GM18870 (cell line): ENCODE measurements at regions not wholly inside any gene's neighbourhood (a gene's known extent, or its start where the extent isn't known, plus 50 kb on each side); places are given as distances from the start of the nearest gene placed in this dataset.

Experiments used
- ATAC-seq: cut with Tn5 transposase; IDR thresholded peaks from one replicate; pipeline ENCODE4 v1.9.1; 2021; ENCODE audit warnings: moderate library complexity; ENCODE audit not compliant: unreplicated experiment

DNA sequence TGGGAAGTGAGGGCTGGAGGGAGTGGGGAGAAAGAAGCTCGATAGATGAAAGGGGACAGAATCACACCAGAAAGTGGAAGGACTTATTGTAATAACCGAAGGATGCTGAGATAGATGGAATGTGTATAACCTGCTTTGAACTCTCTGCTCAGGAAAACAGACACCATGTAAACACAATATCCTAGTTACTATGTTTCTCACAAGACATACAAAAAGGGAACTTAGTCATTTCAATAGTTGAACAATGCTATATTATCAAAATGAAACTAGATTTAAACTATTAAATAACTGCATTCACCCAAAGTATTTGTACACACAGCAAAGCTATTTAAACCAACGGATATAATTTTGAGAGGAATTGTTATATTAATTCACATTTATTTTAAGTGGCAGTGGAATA lies 108.3 kb upstream of the GADL1 start:
- ATAC-seq: peak; percentile 67

DNA sequence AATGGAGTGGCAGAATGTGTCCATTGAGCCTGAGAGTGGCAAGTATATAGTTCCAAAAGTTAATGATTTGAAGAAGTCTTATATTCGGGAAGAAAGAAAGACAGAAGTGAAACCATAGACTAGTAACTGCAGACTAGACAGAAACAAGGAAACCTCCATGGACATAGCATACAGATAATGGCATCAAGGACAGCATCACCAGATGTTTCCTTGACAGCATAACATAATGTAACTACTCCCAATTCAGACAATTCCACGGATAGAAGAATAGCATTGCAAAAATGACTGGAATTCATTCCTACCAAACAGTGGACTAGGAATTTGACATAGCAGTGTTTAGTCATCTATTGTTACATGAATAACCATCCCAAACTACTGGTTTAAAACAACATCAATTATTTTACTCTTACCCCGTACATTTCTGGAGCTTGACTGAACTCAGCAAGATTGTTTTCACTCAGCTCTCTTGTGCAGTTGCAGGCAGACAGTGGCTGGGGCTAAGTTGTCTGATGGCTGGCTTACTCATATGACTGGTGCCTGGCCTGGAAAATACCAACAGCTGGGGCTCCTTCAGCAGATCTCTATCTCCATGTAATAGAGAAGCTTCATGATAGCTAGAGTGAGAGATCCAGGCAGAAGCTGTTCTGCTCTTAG lies 109.7 kb upstream of the GADL1 start:
- peak; percentile 70 for ATAC-seq

DNA sequence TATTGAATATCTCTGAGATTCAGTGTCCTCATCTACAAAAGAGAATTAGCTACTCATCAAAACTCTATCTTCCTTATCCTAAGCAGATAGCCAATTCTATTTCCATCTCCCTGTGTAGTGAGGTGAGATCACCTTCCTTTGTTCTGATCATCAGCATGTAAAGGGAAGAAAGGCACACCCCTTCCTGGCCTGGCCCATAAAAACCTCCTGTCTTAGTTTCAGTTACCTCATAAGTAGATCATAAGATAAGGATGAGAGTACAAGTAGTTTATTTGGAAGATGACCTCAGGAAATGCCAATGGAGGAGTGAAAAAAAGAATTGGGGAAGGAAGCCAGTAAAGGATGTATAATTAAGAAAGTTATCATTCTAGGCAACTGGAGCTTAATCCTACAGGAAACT lies 114.5 kb upstream of the GADL1 start:
- ATAC-seq: no peak

DNA sequence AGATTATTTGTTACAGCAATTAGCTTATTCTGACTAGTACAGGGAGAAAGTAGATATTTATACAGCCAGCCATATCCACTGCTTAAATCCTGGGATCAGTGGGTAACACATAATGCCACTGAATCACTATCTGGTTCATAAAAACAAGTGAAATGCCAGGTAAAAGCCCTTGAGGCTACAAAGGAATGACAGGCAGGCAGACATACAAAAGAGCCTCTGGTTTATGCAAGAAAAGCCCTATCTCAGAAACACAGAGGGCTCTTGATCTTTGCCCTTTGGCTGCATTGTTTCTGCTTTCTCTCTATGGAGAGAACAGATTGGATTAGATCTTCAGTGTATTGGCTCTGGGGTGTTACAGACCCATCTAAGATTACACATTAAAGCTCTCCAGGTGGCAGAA lies 115.4 kb upstream of the GADL1 start:
- ATAC-seq: no peak

DNA sequence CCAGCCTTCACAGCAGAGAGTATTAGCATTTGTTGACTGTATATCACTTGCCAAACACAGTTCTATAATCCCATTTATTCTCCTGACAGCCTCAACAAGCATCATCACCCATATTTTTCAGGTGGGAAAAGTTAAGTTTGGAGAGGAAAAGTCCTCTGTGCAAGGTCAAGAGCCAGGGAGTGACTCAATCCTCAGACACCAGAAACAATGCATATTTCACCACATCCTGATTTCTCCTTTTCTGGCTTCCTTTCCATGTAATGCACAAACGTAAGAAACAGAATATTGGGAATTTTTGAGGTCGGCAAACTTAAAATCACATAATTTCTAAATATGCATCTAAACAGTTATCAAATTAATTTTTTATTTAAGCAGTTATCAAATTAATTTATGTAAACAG lies 116.0 kb upstream of the GADL1 start:
- no peak for ATAC-seq

DNA sequence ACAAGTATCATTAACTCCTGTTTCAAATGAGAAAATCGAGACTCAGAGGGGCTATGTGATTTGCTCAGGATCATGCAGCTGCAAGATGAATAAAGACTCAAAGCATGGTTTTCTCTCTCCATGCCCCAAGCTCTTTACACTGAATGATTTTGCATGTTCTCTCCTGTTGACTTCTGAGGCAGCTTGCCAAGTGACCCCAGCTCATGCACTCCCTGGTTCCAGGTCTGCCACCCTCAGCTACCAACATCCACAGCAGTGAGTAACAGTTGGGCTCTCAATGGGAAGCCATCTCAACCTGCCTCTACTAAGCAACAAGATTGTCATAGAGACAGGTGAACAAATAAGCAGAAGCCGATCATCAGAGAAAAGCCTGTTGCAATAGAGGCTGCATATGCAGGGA lies 116.9 kb upstream of the GADL1 start:
- no peak for ATAC-seq

DNA sequence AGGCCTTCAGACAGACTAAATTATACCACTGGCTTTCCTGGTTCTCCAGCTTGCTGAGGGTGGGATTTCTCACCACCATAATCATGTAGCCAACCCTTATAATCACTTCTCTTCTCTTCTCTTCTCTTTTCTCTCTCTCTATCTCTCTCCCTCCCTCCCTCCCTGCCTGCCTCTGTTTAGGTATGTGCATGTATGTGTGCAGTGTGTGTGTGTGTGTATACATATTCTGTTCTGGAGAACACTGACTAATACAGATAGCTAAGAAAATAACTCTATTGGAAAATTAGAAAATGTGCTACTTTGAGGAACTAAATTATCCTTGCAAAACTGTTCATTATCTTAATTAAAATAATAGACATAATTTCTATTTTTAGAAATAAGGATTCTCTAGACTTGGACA lies 118.6 kb upstream of the GADL1 start:
- no peak for ATAC-seq

DNA sequence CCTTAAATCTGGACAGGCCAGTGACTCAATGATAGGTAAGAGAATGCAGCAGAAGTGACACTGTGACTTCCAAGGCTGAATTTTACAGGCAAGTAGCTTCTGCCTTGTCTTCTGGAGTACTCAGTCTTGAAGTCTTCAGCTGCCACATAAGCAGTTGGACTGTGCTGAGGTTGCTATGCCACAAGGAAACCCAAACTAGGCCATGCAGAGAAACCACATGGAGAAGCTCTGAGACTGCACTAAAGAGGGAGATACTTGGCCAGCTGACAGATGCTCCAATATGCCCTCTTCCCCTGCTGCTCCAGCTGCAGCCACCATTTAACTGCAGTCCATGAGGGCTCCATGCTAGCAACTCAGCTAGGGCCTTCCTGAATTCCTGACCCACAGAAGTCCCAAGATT lies 119.4 kb upstream of the GADL1 start:
- ATAC-seq: no peak

DNA sequence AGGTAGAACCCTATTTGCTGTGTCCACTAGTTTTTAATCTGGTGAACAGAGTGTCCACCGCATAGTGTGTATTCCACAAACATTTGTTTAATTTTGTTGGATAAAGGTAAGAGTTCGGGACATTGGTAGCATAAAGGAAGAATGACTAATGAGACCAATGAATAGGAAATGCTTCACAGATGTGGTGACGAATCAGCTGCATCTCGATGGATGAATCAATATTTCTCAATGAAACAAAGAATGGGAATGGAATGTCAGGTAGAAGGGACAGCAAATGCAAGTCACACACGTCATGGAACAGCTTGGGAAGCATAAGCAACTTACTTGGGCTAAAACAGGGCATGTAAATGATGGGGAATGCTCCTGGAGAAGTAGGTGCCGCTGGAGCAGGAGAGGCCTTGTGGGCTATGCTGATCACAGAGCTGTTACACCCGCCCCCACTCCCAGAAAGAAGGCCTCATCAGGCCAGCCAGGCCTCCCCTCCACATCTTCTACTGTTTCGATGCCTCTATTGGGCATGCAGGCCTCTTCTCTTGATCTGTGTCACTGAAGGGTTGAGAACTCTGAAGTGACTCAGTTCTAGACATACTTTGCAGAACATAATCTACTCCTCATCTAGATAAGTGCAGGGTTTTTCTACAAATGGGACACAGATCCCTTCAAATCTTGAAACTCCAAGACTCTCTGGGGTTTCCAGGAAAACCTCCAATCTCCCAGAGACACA lies 120.0 kb upstream of the GADL1 start:
- no peak for ATAC-seq

DNA sequence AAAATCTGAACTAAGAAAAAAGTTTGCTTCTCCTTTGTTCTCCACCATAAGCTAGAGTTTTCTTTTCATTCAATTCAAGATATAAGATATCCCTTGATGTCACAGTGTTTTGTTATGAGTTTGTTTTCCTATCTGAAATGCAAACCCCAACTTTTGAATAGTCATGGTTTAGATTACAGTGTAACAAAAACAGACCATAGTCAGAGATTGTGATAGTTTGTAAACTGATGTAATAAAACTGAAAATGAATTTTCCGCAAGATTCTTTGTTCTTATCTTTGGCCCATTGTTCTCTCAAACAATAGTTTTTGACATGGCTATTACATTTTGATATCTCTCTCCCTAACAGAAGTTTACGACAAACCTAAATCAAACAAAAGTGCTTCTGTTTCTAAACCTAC lies 121.7 kb upstream of the GADL1 start:
- ATAC-seq: no peak

DNA sequence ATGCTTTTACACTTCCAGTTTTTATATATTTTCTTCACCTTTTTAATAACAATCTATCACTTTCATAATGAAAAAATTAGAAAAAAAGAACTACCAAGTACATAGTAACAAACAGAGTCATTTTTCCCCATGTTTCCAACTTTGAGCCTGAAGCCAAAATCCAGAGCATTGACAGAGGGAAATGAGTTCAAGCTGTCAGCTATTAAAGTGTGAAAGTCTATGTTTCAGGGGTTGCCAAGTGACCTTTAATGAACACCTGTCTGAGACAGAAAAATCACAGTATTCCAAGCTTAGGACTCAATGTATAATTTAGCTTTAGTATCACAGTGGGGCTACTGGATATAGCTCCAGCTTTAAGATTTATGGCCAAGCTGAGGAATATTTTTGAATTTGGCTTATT lies 128.3 kb upstream of the GADL1 start:
- ATAC-seq: no peak

DNA sequence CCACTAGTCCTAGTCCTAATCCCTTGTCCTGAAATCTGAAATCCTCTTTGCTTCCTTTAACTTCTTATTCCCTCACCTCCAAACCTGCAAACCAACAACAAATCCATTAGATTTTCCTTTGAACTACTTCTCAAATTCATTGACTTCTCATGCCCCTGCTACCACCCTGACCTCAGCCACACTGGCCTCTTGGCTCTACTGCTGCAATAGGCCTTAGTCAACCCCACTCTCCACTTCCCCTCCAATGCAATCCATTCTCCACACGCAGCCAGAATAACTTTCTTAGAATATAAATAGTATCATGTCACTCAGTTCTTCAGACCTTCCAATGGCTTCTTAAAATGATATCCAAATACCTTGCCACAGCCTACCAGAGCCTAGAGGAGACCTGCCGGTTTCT lies 131.1 kb upstream of the GADL1 start:
- ATAC-seq: no peak

DNA sequence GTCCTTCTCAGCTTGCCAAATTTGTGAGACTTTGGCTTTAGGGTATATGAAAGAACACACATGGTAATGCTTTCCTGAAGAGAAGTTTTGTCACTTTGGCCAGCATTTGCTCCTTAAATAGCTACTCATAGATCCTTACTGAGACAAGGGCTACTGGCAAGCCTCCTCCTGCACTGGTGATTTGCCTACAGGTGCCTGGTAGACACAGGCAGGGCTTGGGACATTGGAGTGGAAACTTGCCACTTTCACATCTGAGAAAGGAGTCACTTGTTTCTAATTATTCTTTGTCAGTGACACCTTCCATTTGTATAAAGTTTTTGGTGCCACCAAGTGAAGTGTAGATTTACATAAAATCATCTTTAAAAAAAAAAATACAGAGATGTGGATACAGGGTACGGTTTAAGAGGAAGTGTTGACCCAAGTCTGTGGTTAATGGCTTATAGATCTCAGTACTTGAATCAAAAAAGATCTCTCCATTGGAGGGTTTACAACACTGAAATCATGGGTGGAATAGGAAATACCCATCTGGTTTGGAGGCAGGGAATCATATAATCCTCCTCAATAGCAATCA lies 132.8 kb upstream of the GADL1 start:
- ATAC-seq: peak; percentile 65

DNA sequence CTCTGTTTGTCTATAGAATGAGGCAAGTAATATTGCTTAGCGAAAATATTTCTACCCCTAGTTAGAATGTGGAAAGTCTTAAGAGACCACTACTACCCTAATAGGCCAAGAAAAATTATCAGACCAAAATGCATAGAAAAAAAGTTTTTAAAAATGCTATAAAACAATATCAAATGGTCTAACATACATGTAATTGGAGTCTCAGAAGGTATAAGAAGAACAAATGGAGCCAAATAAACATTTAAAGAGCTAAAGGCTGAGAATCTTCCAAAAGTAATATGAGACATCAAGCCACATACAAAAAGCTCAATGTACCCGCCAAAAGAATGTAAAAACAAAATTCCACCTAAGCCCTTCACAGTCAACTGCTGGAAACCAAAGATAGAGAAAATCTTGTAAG lies 133.5 kb upstream of the GADL1 start:
- no peak for ATAC-seq

DNA sequence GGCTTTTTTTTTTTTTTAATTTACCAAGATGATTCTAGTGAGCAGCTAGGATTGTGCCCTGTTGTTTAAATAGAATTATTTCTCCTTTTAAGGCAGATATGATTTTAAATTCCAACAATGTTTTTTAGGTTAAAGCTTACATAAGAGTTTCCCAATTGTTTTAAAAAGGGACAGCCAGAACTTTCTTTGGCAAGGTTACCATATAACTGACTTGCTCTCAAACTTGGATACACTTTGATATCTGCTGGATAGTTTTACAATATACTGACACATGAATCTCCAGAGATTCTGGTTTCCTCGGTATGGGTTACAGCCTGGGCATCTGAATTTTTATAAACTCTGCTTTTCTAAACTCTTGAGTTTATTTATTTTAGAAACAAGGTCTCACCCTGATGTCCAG lies 134.3 kb upstream of the GADL1 start:
- ATAC-seq: no peak

DNA sequence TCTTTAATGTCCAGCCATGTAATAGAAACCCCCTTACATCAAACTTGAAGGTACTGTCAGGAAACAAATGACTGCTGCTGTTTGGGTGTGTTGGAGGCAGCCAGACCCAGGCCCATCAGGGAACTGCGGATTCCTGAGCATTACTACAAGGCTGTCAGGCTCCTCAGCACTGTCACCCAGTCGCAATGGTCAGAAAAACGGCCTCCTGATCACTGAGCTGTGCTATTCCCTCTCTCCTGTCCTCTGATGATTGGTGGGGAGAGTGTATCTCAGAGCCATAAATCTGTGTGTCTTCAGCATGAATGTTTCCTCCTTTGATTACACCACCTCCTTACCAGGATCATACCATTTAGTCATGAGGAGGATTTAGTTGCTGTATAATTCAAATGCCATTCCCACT lies 135.2 kb upstream of the GADL1 start:
- no peak for ATAC-seq

DNA sequence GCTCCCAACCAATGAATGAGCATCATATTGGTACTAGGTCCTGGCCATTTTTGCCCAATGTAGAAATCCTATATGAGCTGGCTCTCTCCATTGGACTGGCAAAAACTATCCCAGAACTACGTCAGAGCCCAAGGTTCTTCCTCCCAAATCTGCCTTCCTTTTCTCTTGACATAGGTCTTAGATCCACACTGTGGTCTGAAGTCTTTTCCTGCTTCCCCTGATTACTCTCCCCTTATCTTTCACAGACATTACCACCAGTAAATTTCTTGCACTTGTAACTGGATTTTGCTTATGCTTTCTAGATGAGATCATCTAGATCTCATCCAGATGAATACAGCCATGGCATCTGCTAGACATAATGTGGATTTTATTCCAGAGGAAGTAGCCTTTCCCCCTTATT lies 141.2 kb upstream of the GADL1 start:
- ATAC-seq: no peak

DNA sequence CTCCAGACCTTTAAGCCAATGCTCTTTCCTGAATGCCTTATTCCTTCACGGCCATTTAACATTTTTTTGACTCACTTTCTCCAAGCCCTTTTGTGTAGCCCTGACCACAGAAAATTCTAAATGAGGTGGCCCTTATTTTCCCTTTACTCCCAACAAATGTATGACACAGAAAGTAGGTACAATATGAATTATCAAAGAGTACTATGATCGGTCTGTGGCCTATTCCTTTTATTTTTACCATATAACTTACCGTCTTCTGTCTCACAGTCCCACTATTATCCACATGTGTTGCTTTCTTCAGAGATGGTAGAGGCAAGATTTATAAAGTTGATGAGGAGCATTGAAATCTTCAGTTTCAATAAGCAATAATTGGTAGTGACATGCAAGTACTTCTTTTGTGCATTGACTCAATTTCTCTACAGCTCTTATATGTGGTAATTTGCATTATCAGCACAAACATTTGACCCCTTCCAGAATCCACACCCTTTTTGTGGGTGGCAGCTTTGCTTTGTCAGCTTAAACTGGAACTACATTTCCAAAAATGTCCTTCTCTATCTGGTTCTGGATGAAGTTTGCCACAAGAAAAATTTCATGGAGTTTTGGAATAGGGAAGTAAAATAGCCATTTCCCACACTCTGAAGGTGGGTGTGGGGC lies 143.8 kb upstream of the GADL1 start:
- ATAC-seq: no peak

DNA sequence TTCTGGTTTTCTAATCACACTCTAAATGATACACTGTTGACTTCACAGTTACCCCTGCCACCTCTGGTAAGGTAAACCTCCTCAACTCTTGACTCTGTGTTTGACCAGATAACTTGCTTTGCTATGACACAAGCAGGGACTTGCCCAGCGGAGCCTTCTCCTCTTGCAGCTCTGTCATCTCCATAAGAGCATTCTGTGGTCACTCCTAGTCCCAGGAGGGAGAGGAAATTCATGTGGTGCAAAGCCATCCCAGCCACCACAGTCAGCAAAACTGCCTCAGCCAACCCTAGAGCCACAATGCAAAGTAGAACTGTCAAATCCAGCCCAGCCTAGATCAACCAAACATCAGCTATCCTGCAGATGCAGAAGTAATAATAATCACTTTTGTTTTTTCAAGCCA lies 144.7 kb upstream of the GADL1 start:
- ATAC-seq: no peak

DNA sequence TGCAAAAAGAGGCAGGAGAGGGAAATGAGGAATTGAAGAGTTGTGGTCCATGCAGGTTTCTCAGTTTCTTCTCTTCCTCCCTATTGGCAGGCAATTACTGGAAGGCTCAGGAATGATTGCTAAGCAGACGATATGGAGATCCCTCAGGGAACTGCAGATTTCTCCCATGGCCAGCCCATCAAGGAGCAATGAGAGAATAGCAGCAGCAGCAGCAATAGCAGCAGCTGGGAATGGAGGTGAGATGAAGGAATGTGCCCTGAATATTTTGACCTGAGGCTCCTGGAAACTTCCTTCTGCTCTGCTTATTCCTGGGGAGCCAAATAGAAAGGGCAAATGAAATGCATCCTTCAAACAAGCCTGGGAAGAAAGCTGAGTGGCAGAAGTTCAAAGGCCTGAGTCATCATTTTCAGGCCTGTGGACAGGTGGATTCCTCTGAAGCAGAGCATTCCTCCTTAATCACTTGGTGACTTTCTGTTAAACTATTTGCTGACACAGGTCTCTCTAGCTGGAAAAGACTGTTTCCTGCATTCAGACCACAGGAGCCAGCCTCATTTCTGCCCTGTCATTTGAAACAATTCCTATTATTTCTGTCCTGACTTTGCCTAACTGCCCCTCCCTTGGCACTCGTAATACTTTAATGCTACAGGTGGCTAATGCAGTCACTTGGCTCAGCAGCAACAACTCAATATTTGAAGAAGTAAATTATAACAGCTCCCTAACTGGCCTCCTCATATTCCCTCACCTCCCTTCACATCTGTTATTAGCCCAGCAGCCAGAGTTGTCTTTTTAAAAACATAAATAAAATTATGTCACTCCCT lies 146.9 kb upstream of the GADL1 start:
- no peak for ATAC-seq

DNA sequence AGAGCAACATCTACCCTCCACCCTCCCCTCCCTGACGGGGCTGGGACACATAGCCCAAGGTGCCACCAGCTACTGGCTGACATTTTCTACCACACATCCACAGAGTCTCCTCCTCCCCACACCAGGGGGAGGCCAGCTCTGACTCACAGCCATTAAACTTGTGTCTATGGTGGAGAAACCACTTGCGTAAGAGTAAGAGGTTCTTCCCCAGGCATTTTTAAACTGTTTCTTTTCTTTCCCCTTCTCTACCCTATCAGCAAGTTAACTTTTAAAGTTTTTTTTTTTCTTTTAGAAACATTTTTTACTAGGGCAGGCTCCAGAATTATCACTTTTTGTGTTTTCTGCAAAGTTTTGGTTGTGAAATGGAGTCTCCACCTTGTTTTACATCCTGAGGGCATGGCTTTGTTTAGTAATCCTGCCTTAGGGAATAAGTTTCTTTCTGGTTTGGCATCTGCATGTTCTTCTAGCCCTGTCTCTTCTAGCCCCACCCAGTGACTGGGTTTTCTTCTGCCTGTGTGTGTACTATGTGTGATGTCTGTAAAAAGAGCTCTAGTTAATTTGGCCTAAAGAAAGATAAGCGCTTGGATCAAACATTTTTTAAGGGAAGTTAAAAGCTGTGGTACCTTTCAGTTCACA lies 148.8 kb upstream of the GADL1 start:
- no peak for ATAC-seq
